ENCODE measurements at regions not wholly inside any gene's neighbourhood (a gene's known extent, or its start where the extent isn't known, plus 50 kb on each side); places are given as distances from the start of the nearest gene placed in this dataset.

GRCh38 chr18:72091369-72091768 is 452.8 kb downstream of the CBLN2 start:
- intact Hi-C loops (cut with micrococcal nuclease) = no loop called here
- Histone ChIP-seq H4K20me1 (ENCODE audit: insufficient read depth) (no peaks in the 10 kb centered on the region), H2AFZ (ENCODE audit: low read depth, low read length, poor library complexity, severe bottlenecking) (no peak overlapping the region), H3K79me2 (ENCODE audit: insufficient read depth, low read length) (no peaks in the 10 kb centered on the region), H3K4me2 (ENCODE audit: low read length) (no peak overlapping the region), H3K9me2 (ENCODE audit: insufficient read depth) (no peaks in the 10 kb centered on the region), H3K9ac (ENCODE audit: low read length) (no peak overlapping the region), H3K27ac (ENCODE audit: low read depth, low read length) (no peak overlapping the region), H3K27me3 (ENCODE audit: insufficient read depth, low read length) (no peaks in the 10 kb centered on the region), H3K4me1 (ENCODE audit: control insufficient read depth in 1 of 2, insufficient read depth in 2 of 2, low read length in 2 of 2) (no peaks in the 10 kb centered on the region), H3K9me3 (ENCODE audit: control insufficient read depth in 1 of 2, insufficient read depth in 1 of 2, low read depth in 1 of 2, low read length in 2 of 2) (peaks cover 0 to 9% of the 10 kb centered on the region in 2 experiments; a peak in 1 of 4 replicates), H3K36me3 (ENCODE audit: control insufficient read depth in 1 of 2, insufficient read depth in 2 of 2, low read length in 2 of 2) (no peaks in the 10 kb centered on the region), H3K4me3 (replicated peaks in 1 of 2; ENCODE audit: low read depth in 1 of 2, low read length in 2 of 2) (no peak overlapping the region)
- POLR2A ChIA-PET = no interaction called here
- TF ChIP-seq TCF7L2 (IDR thresholded peaks at IDR 0.05; ENCODE audit: borderline replicate concordance, extremely low read depth, insufficient read depth, insufficient read length) (no peak), MAX (IDR thresholded peaks at IDR 0.05) (no peak), POLR2A (IDR thresholded peaks at IDR 0.05; ENCODE audit: borderline replicate concordance, extremely low read depth, insufficient read depth, insufficient read length) (no peak), CEBPB (IDR thresholded peaks at IDR 0.05; ENCODE audit: low read depth) (no peak), SIN3A (IDR thresholded peaks at IDR 0.05; ENCODE audit: low read depth) (no peak), CTCF (IDR thresholded peaks at IDR 0.05 in 2 of 3, conservative IDR thresholded peaks at IDR 0.05 in 1 of 3; ENCODE audit: borderline replicate concordance in 1 of 3, insufficient read depth in 1 of 3, low read depth in 2 of 3, low read length in 2 of 3) (no peak), EGR1 (IDR thresholded peaks at IDR 0.05; ENCODE audit: low read depth) (no peak)
- TF ChIP-seq, protein P1, sequence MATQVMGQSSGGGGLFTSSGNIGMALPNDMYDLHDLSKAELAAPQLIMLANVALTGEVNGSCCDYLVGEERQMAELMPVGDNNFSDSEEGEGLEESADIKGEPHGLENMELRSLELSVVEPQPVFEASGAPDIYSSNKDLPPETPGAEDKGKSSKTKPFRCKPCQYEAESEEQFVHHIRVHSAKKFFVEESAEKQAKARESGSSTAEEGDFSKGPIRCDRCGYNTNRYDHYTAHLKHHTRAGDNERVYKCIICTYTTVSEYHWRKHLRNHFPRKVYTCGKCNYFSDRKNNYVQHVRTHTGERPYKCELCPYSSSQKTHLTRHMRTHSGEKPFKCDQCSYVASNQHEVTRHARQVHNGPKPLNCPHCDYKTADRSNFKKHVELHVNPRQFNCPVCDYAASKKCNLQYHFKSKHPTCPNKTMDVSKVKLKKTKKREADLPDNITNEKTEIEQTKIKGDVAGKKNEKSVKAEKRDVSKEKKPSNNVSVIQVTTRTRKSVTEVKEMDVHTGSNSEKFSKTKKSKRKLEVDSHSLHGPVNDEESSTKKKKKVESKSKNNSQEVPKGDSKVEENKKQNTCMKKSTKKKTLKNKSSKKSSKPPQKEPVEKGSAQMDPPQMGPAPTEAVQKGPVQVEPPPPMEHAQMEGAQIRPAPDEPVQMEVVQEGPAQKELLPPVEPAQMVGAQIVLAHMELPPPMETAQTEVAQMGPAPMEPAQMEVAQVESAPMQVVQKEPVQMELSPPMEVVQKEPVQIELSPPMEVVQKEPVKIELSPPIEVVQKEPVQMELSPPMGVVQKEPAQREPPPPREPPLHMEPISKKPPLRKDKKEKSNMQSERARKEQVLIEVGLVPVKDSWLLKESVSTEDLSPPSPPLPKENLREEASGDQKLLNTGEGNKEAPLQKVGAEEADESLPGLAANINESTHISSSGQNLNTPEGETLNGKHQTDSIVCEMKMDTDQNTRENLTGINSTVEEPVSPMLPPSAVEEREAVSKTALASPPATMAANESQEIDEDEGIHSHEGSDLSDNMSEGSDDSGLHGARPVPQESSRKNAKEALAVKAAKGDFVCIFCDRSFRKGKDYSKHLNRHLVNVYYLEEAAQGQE (IDR thresholded peaks at IDR 0.05; ENCODE audit: low read depth) = no peak
- CTCF ChIA-PET = no interaction called here
- no TSS peak for BruUV-seq (replicated peaks)
- no peak for DNase-seq (ENCODE audit: low read depth, low spot score)
- RAD21 ChIA-PET (ENCODE audit: low non-redundant PET in 1 of 2, low total read pairs in 2 of 2, uncharacterized antibody in 2 of 2, unreplicated experiment in 2 of 2) = no interaction called here
- ATAC-seq = no peak

Data from HCT116 (cell line).